GM12872 (cell line): ENCODE measurements at regions not wholly inside any gene's neighbourhood (a gene's known extent, or its start where the extent isn't known, plus 50 kb on each side); places are given as distances from the start of the nearest gene placed in this dataset.

ENCODE experiments used
- TF ChIP-seq, protein P1 (sequence below): IDR thresholded peaks from 3 replicates; pipeline ENCODE4 v1.5.1; 2011; ENCODE audit warnings: low read depth, mild to moderate bottlenecking, low read length, moderate library complexity; ENCODE audit not compliant: insufficient read depth

- TF ChIP-seq, protein P1, sequence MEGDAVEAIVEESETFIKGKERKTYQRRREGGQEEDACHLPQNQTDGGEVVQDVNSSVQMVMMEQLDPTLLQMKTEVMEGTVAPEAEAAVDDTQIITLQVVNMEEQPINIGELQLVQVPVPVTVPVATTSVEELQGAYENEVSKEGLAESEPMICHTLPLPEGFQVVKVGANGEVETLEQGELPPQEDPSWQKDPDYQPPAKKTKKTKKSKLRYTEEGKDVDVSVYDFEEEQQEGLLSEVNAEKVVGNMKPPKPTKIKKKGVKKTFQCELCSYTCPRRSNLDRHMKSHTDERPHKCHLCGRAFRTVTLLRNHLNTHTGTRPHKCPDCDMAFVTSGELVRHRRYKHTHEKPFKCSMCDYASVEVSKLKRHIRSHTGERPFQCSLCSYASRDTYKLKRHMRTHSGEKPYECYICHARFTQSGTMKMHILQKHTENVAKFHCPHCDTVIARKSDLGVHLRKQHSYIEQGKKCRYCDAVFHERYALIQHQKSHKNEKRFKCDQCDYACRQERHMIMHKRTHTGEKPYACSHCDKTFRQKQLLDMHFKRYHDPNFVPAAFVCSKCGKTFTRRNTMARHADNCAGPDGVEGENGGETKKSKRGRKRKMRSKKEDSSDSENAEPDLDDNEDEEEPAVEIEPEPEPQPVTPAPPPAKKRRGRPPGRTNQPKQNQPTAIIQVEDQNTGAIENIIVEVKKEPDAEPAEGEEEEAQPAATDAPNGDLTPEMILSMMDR: no peak
Observed at GRCh38 chr11:111010391-111011274, 234.9 kb upstream of the POU2AF2 start.

- TF ChIP-seq, protein P1: no peak
Observed at GRCh38 chr11:111006227-111006626, 239.3 kb upstream of the POU2AF2 start.

GRCh38 chr11:111001986-111002611 lies 243.4 kb upstream of the POU2AF2 start:
- TF ChIP-seq, protein P1: no peak

DNA sequence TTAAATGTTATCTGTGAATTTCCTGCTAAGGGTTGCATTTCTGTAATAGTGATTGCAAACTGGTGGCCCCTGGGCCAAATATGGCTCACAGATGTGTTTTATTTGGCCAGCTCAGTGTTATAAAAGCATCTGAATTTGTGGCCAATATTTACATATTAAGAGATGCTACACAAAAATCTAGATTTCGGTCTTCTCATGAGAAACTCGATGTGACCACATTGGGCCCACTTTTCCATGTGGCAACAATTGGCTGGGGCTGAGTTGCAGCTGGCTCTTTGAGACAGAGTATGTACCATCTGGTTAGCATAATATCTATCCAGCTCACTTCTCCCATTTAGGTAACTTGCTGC lies 244.5 kb upstream of the POU2AF2 start:
- TF ChIP-seq, protein P1: no peak

GRCh38 chr11:111000400-111001080 lies 245.0 kb upstream of the POU2AF2 start:
- TF ChIP-seq, protein P1: no peak

GRCh38 chr11:110992481-110992880 lies 253.0 kb upstream of the POU2AF2 start:
- TF ChIP-seq, protein P1: no peak

DNA sequence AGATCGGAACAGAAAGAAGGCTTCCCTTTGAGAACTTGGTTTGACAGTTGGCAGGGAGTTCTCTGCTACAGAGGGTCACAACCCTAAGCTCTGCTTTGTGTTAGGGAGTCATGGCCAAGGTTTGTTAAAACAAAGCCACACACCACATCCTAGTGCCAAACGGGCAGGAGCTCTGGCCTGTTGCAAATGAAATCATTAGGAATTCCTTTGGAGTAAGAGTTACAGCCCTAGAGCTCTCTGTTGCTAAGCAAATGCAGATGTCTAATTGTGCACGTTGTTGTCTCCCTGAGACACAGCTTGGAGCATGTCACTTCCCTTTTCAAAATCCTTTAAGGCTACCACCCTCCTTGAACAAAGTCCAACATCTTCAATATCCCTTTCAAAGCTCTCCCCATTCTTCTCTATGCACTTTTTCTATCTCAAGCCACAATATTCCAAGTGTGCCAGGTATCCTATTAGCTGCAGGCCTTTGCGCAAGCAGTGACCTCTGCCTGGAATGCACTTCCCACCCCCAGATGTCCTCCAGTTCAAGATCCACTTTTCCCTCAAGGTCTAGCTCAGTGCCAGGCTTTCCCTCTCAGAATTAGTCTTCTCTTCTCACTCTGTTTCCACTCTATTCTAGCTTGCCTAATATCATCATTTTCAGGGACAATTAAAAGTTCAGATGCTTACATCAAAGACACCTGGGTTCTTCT lies 253.7 kb upstream of the POU2AF2 start:
- TF ChIP-seq, protein P1: no peak
